Fibroblast of pulmonary artery (primary cell): ENCODE measurements at regions not wholly inside any gene's neighbourhood (a gene's known extent, or its start where the extent isn't known, plus 50 kb on each side); places are given as distances from the start of the nearest gene placed in this dataset.

ENCODE experiments used
- DNase-seq: peaks from one replicate; pipeline ENCODE4 v3.0.0-alpha.2; 2010; ENCODE audit warnings: low read depth
- H3K4me3 ChIP-seq: replicated peaks from 2 replicates; pipeline ENCODE4 v1.5.1; 2011; ENCODE audit warnings: low read depth, mild to moderate bottlenecking, control low read depth, low read length, moderate library complexity
- CTCF ChIP-seq: IDR thresholded peaks from 2 replicates; pipeline ENCODE4 v1.5.1; 2011; ENCODE audit warnings: mild to moderate bottlenecking, control low read depth, low read length, inconsistent platforms; ENCODE audit errors: missing control alignments

- H3K4me3 ChIP-seq: no peak overlapping the region
- DNase-seq: no peak
- TF ChIP-seq CTCF: peak; percentile 43
These were observed 350.9 kb downstream of the MID1IP1 start for GRCh38 chrX:39152106-39152649.

- DNase-seq: no peak
- H3K4me3 ChIP-seq: no peak overlapping the region
- no peak for TF ChIP-seq CTCF
These were observed 354.8 kb downstream of the MID1IP1 start for GRCh38 chrX:39156051-39156450.

- H3K4me3 ChIP-seq: no peak overlapping the region
- TF ChIP-seq CTCF: no peak
- no peak for DNase-seq
These were observed 355.7 kb downstream of the MID1IP1 start for GRCh38 chrX:39157006-39157405.

- no peak for DNase-seq
- no peak for TF ChIP-seq CTCF
These were observed 356.5 kb downstream of the MID1IP1 start for GRCh38 chrX:39157796-39158195.

GRCh38 chrX:39158801-39159657 lies 357.8 kb downstream of the MID1IP1 start:
- no peak overlapping the region for H3K4me3 ChIP-seq
- TF ChIP-seq CTCF: no peak
- peak; percentile 45 for DNase-seq

More at GRCh38 chrX:39157796-39158195, 356.5 kb downstream of the MID1IP1 start:
- H3K4me3 ChIP-seq: no peak overlapping the region

- DNase-seq: no peak
- H3K4me3 ChIP-seq: no peak overlapping the region
- no peak for TF ChIP-seq CTCF
These were observed 358.8 kb downstream of the MID1IP1 start for GRCh38 chrX:39159921-39160507.
